WTC11 (cell line): ENCODE measurements at regions not wholly inside any gene's neighbourhood (a gene's known extent, or its start where the extent isn't known, plus 50 kb on each side); places are given as distances from the start of the nearest gene placed in this dataset.

Source experiments
- ETV6 ChIP-seq: sonication (generic); formaldehyde crosslinking; IDR thresholded peaks from 2 replicates; pipeline ENCODE4 v1.8.1; 2022; ENCODE audit warnings: mild to moderate bottlenecking, missing genetic modification reagents
- MYBL2 ChIP-seq: sonication (generic); formaldehyde crosslinking; IDR thresholded peaks from 2 replicates; pipeline ENCODE4 v1.8.1; 2023; ENCODE audit warnings: mild to moderate bottlenecking, moderate library complexity, missing genetic modification reagents
- NR2C2 ChIP-seq: sonication (generic); formaldehyde crosslinking; IDR thresholded peaks from 2 replicates; pipeline ENCODE4 v1.8.0; 2022; ENCODE audit warnings: mild to moderate bottlenecking, missing genetic modification reagents
- NR3C1 ChIP-seq: sonication (generic); formaldehyde crosslinking; conservative IDR thresholded peaks from 2 replicates; pipeline ENCODE4 v1.8.1; 2023; ENCODE audit warnings: low read depth, mild to moderate bottlenecking, missing genetic modification reagents
- RELA ChIP-seq: sonication (generic); formaldehyde crosslinking; IDR thresholded peaks from 2 replicates; pipeline ENCODE4 v1.8.1; 2022; ENCODE audit warnings: missing genetic modification reagents, mild to moderate bottlenecking, borderline replicate concordance
- SP1 ChIP-seq: sonication (generic); formaldehyde crosslinking; conservative IDR thresholded peaks from 2 replicates; pipeline ENCODE4 v1.8.1; 2022; ENCODE audit warnings: missing genetic modification reagents
- TCF7 ChIP-seq: sonication (generic); formaldehyde crosslinking; IDR thresholded peaks from 2 replicates; pipeline ENCODE4 v1.8.0; 2022; ENCODE audit warnings: mild to moderate bottlenecking, low read depth, missing genetic modification reagents, moderate library complexity
- TEAD4 ChIP-seq: sonication (generic); formaldehyde crosslinking; IDR thresholded peaks from 2 replicates; pipeline ENCODE4 v1.8.0; 2022; ENCODE audit warnings: mild to moderate bottlenecking, missing genetic modification reagents
- ZNF263 ChIP-seq: sonication (generic); formaldehyde crosslinking; IDR thresholded peaks from 2 replicates; pipeline ENCODE4 v1.8.1; 2022; ENCODE audit warnings: low read depth, mild to moderate bottlenecking, moderate library complexity, missing genetic modification reagents
- ZNF317 ChIP-seq: sonication (generic); formaldehyde crosslinking; IDR thresholded peaks from 2 replicates; pipeline ENCODE4 v1.8.1; 2023; ENCODE audit warnings: low read depth, mild to moderate bottlenecking, moderate library complexity, missing genetic modification reagents, borderline replicate concordance
- ZNF396 ChIP-seq: fragments of 250-450 bp; sonication (Bioruptor Pico); IDR thresholded peaks from 2 replicates; pipeline ENCODE4 v1.8.0; 2021; ENCODE audit warnings: mild to moderate bottlenecking, moderate library complexity, borderline replicate concordance
- ZNF416 ChIP-seq: fragments of 250-450 bp; sonication (Bioruptor Pico); IDR thresholded peaks from 2 replicates; pipeline ENCODE4 v1.9.0; 2021; ENCODE audit warnings: mild to moderate bottlenecking, inconsistent platforms
- TF ChIP-seq, protein P1 (sequence below): fragments of 250-450 bp; sonication (Bioruptor Pico); IDR thresholded peaks from 2 replicates; pipeline ENCODE4 v1.8.0; 2021; ENCODE audit warnings: mild to moderate bottlenecking
- TF ChIP-seq, protein P2 (sequence below): fragments of 250-450 bp; sonication (Bioruptor Pico); IDR thresholded peaks from 2 replicates; pipeline ENCODE4 v1.9.0; 2021; ENCODE audit warnings: mild to moderate bottlenecking, borderline replicate concordance
- TF ChIP-seq, protein P3 (sequence below): sonication (generic); formaldehyde crosslinking; IDR thresholded peaks from 2 replicates; pipeline ENCODE4 v1.8.1; 2023; ENCODE audit warnings: mild to moderate bottlenecking, missing genetic modification reagents
- TF ChIP-seq, protein P4 (sequence below): sonication (generic); formaldehyde crosslinking; IDR thresholded peaks from 2 replicates; pipeline ENCODE4 v1.8.1; 2022; ENCODE audit warnings: low read depth, missing genetic modification reagents, borderline replicate concordance

DNA sequence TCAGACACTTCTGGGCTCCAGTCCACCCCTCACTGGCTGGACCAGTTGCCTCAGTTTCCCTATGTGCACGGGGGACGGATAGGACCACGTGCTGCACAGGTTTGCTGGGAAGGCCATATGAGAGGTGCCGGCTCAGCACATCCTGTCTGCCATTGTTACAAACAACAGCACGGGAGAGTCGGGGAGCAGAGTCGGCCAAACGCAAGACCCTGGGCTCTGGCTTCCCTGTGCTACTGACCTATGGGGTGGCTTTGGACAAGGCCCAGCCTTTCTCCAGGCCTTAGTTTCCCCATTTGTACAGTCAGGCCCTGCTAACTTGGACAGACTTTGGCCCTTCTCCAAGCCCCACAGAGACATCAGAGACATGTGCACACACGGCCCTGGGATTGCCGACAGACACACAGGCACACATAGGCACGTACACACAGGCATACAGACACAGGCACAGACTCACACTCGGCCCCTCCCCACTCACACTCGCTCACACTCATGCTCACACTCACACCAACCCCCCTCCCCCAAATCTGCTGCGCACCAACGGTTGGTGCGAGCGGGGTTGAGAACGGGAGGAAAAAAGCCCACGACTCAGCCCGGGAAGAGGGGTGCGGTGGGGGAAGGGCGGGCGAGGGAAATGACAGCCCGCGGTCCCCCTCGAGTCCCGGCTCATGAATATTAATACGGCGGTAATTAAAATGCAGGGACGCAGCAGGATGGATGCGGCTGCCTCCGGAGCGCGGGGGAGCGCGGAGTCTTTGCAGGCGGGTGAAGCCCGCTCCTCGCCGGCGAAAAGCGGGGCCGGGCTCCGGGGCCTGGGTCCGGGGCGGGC is 133.0 kb downstream of the C9orf50 start (continued):
- no peak for TF ChIP-seq NR3C1
- TF ChIP-seq SP1 (CRISPR knock-in tag), result no peak
- TF ChIP-seq, protein P1, sequence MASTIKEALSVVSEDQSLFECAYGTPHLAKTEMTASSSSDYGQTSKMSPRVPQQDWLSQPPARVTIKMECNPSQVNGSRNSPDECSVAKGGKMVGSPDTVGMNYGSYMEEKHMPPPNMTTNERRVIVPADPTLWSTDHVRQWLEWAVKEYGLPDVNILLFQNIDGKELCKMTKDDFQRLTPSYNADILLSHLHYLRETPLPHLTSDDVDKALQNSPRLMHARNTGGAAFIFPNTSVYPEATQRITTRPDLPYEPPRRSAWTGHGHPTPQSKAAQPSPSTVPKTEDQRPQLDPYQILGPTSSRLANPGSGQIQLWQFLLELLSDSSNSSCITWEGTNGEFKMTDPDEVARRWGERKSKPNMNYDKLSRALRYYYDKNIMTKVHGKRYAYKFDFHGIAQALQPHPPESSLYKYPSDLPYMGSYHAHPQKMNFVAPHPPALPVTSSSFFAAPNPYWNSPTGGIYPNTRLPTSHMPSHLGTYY, result 0 out of 2 replicates have a peak, but pooled peaks have one; percentile 19
- no peak for TF ChIP-seq ZNF416 (CRISPR knock-in tag)
- no peak for TF ChIP-seq RELA (CRISPR knock-in tag)
- TF ChIP-seq NR2C2 (CRISPR knock-in tag), result no peak
- TF ChIP-seq ZNF396 (CRISPR knock-in tag), result no peak
- TF ChIP-seq TEAD4 (CRISPR knock-in tag), result no peak
- no peak for TF ChIP-seq MYBL2 (CRISPR knock-in tag)
- TF ChIP-seq, protein P2, sequence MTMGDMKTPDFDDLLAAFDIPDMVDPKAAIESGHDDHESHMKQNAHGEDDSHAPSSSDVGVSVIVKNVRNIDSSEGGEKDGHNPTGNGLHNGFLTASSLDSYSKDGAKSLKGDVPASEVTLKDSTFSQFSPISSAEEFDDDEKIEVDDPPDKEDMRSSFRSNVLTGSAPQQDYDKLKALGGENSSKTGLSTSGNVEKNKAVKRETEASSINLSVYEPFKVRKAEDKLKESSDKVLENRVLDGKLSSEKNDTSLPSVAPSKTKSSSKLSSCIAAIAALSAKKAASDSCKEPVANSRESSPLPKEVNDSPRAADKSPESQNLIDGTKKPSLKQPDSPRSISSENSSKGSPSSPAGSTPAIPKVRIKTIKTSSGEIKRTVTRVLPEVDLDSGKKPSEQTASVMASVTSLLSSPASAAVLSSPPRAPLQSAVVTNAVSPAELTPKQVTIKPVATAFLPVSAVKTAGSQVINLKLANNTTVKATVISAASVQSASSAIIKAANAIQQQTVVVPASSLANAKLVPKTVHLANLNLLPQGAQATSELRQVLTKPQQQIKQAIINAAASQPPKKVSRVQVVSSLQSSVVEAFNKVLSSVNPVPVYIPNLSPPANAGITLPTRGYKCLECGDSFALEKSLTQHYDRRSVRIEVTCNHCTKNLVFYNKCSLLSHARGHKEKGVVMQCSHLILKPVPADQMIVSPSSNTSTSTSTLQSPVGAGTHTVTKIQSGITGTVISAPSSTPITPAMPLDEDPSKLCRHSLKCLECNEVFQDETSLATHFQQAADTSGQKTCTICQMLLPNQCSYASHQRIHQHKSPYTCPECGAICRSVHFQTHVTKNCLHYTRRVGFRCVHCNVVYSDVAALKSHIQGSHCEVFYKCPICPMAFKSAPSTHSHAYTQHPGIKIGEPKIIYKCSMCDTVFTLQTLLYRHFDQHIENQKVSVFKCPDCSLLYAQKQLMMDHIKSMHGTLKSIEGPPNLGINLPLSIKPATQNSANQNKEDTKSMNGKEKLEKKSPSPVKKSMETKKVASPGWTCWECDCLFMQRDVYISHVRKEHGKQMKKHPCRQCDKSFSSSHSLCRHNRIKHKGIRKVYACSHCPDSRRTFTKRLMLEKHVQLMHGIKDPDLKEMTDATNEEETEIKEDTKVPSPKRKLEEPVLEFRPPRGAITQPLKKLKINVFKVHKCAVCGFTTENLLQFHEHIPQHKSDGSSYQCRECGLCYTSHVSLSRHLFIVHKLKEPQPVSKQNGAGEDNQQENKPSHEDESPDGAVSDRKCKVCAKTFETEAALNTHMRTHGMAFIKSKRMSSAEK (CRISPR knock-in tag), result no peak
- TF ChIP-seq TCF7 (CRISPR knock-in tag), result no peak
- TF ChIP-seq, protein P3, sequence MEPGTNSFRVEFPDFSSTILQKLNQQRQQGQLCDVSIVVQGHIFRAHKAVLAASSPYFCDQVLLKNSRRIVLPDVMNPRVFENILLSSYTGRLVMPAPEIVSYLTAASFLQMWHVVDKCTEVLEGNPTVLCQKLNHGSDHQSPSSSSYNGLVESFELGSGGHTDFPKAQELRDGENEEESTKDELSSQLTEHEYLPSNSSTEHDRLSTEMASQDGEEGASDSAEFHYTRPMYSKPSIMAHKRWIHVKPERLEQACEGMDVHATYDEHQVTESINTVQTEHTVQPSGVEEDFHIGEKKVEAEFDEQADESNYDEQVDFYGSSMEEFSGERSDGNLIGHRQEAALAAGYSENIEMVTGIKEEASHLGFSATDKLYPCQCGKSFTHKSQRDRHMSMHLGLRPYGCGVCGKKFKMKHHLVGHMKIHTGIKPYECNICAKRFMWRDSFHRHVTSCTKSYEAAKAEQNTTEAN (CRISPR knock-in tag), result peak; percentile 92; the same call in 1 of the 2 replicates
- TF ChIP-seq, protein P4, sequence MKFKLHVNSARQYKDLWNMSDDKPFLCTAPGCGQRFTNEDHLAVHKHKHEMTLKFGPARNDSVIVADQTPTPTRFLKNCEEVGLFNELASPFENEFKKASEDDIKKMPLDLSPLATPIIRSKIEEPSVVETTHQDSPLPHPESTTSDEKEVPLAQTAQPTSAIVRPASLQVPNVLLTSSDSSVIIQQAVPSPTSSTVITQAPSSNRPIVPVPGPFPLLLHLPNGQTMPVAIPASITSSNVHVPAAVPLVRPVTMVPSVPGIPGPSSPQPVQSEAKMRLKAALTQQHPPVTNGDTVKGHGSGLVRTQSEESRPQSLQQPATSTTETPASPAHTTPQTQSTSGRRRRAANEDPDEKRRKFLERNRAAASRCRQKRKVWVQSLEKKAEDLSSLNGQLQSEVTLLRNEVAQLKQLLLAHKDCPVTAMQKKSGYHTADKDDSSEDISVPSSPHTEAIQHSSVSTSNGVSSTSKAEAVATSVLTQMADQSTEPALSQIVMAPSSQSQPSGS (CRISPR knock-in tag), result no peak
- TF ChIP-seq ZNF263, result no peak
- TF ChIP-seq ETV6 (CRISPR knock-in tag), result 0 out of 2 replicates have a peak, but pooled peaks have one; percentile 20
- TF ChIP-seq ZNF317 (CRISPR knock-in tag), result no peak
